ENCODE measurements at regions not wholly inside any gene's neighbourhood (a gene's known extent, or its start where the extent isn't known, plus 50 kb on each side); places are given as distances from the start of the nearest gene placed in this dataset.

GRCh38 chr18:70641156-70641775, 352.4 kb downstream of the SOCS6 start:
- no peak for FAIRE-seq
- Histone ChIP-seq H2AFZ (ENCODE audit: low read length) (no peak overlapping the region), H3K4me2 (ENCODE audit: low read depth, low read length) (no peak overlapping the region), H3K36me3 (replicated peaks in 1 of 2; ENCODE audit: control insufficient read depth in 1 of 2, insufficient read depth in 2 of 2, low read length in 2 of 2) (no peaks in the 10 kb centered on the region), H3K9me3 (ENCODE audit: low read length) (no peaks in the 10 kb centered on the region), H3K27ac (ENCODE audit: extremely low read length, insufficient read depth, low read length) (no peak overlapping the region), H3K4me3 (replicated peaks in 1 of 3; ENCODE audit: insufficient read depth in 1 of 3, low read depth in 2 of 3, low read length in 3 of 3) (no peak overlapping the region), H3K27me3 (ENCODE audit: control insufficient read depth in 1 of 2, insufficient read depth in 2 of 2, low read length in 2 of 2) (no peaks in the 10 kb centered on the region; a peak in 1 of 5 replicates), H4K20me1 (ENCODE audit: insufficient read depth, low read length) (no peaks in the 10 kb centered on the region), H3K79me2 (ENCODE audit: insufficient read depth, low read length) (no peaks in the 10 kb centered on the region), H3K4me1 (ENCODE audit: insufficient read depth, low read length) (no peaks in the 10 kb centered on the region), H3K9ac (ENCODE audit: insufficient read depth, low read depth, low read length) (no peak overlapping the region)
- ATAC-seq = no peak; the same call in 2 of the 3 replicates
- DNase-seq (ENCODE audit: low spot score) = no peak
- intact Hi-C loops (cut with micrococcal nuclease; ENCODE audit: unreplicated experiment) = no loop called here
- BruUV-seq (replicated peaks) = no TSS peak
- TF ChIP-seq SMC3 (IDR thresholded peaks at IDR 0.05; ENCODE audit: low read length) = no peak
- TF ChIP-seq ZNF770 (CRISPR knock-in tag; IDR thresholded peaks at IDR 0.05) = no peak
- no peak for TF ChIP-seq ZNF512 (CRISPR knock-in tag; IDR thresholded peaks at IDR 0.05)
- TF ChIP-seq ZNF501 (CRISPR knock-in tag; IDR thresholded peaks at IDR 0.05) = no peak
- no peak for TF ChIP-seq AHR (CRISPR knock-in tag; IDR thresholded peaks at IDR 0.05)
- no peak for TF ChIP-seq KAT7 (CRISPR knock-in tag; IDR thresholded peaks at IDR 0.05; ENCODE audit: borderline replicate concordance)
- no peak for TF ChIP-seq GMEB1 (CRISPR knock-in tag; IDR thresholded peaks at IDR 0.05; ENCODE audit: borderline replicate concordance)
- no peak for TF ChIP-seq ZNF232 (CRISPR knock-in tag; IDR thresholded peaks at IDR 0.05; ENCODE audit: borderline replicate concordance)
- no peak for TF ChIP-seq ZBTB20 (CRISPR knock-in tag; IDR thresholded peaks at IDR 0.05; ENCODE audit: borderline replicate concordance, low read depth)
- no peak for TF ChIP-seq ZNF761 (CRISPR knock-in tag; conservative IDR thresholded peaks at IDR 0.05)
- no peak for TF ChIP-seq ELF1 (CRISPR knock-in tag; IDR thresholded peaks at IDR 0.05)
- TF ChIP-seq KDM2A (CRISPR knock-in tag; IDR thresholded peaks at IDR 0.05; ENCODE audit: borderline replicate concordance, low read depth) = no peak
- no peak for TF ChIP-seq DBP (CRISPR knock-in tag; IDR thresholded peaks at IDR 0.05; ENCODE audit: not compliant biosample characterization)
- TF ChIP-seq ZNF451 (CRISPR knock-in tag; IDR thresholded peaks at IDR 0.05) = no peak
- TF ChIP-seq SCMH1 (CRISPR knock-in tag; IDR thresholded peaks at IDR 0.05; ENCODE audit: borderline replicate concordance) = no peak
- no peak for TF ChIP-seq ZNF335 (CRISPR knock-in tag; IDR thresholded peaks at IDR 0.05)
- no peak for TF ChIP-seq MED13 (CRISPR knock-in tag; IDR thresholded peaks at IDR 0.05)
- POLR2A ChIA-PET = no interaction called here
- in situ Hi-C loops (cut with HindIII; ENCODE audit: extremely low pct_ligation_motif_present, low pct_unique_long_range_greater_than_20kb) = no loop called here
- WGBS (ENCODE audit: low lambda C conversion rate) = 7% methylated on average over 3 of the region's 6 CpGs
- CTCF ChIA-PET (ENCODE audit: low intra/inter-chr PET ratio, low total read pairs) = no interaction called here

Data from HepG2 (cell line).